ENCODE measurements at regions not wholly inside any gene's neighbourhood (a gene's known extent, or its start where the extent isn't known, plus 50 kb on each side); places are given as distances from the start of the nearest gene placed in this dataset.
"Not testable (repeated sequence)": the region's sequence is repeated elsewhere in the genome, so short reads cannot be mapped to it uniquely, and the experiment has no call there.

DNA sequence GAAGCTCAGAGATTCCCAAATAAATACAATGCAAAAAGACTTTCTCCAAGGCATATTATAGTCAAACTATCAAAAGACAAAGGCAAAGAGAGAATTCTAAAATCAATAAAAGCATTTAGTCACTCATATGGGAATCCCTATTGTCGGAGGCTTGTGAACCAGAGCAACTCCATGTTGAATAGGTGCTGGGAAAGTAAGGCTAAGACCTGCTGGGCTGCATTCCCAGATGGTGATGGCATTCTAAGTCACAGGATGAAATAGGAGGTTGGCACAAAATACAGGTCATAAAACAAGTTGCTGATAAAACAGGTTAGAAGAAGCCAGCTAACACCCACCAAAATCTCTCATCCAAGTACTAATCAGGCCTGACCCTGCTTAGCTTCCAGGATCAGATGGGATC is 84.5 kb downstream of the JRKL start:
- Histone ChIP-seq H3K27ac (ENCODE audit: low read length) (no peak overlapping the region), H3K4me3 (ENCODE audit: low read length) (no peak overlapping the region), H3K27me3 (ENCODE audit: control insufficient read depth, insufficient read depth, low read length) (no peaks in the 10 kb centered on the region), H3K4me1 (ENCODE audit: control insufficient read depth, insufficient read depth, low read length) (no peaks in the 10 kb centered on the region), H3K9me3 (ENCODE audit: control insufficient read depth, low read depth, low read length) (no peaks in the 10 kb centered on the region), H3K36me3 (ENCODE audit: control insufficient read depth, insufficient read depth, low read length) (no peaks in the 10 kb centered on the region)
- no CpG with 5 or more reads among the region's 1 CpG for WGBS (ENCODE audit: insufficient coverage, low lambda C conversion rate)
- no peak for DNase-seq

DNA sequence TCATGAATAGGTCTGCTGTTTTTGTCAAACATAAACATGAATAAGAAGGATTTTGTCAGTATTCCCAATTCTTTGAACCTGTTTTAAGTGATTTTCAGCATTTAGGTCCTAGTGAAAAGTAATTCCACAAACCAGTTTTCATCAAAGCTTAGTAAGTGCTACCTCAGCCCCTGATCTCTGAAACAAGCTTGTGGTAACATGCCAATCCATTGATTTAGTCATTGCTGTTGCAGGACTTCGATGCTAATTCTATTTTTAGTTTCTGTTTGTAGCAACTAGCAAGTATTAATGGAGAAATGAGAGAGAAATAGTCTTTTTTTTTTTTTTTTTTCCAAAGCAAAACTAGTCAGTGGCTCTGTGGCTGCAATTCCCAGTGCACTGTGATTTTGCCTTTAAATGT is 91.4 kb downstream of the JRKL start:
- Histone ChIP-seq H3K4me3 (ENCODE audit: low read length) (no peak overlapping the region), H3K36me3 (ENCODE audit: control insufficient read depth, insufficient read depth, low read length) (no peaks in the 10 kb centered on the region), H3K27ac (ENCODE audit: low read length) (no peak overlapping the region), H3K9me3 (ENCODE audit: control insufficient read depth, low read depth, low read length) (no peaks in the 10 kb centered on the region), H3K27me3 (ENCODE audit: control insufficient read depth, insufficient read depth, low read length) (no peaks in the 10 kb centered on the region), H3K4me1 (ENCODE audit: control insufficient read depth, insufficient read depth, low read length) (no peaks in the 10 kb centered on the region)
- no peak for DNase-seq
- WGBS (ENCODE audit: insufficient coverage, low lambda C conversion rate) = 40% methylated on average over 1 of the region's 1 CpG

GRCh38 chr11:96481771-96482170 is 92.0 kb downstream of the JRKL start:
- Histone ChIP-seq H3K27me3 (ENCODE audit: control insufficient read depth, insufficient read depth, low read length) (no peaks in the 10 kb centered on the region), H3K4me3 (ENCODE audit: low read length) (no peak overlapping the region), H3K36me3 (ENCODE audit: control insufficient read depth, insufficient read depth, low read length) (no peaks in the 10 kb centered on the region), H3K9me3 (ENCODE audit: control insufficient read depth, low read depth, low read length) (no peaks in the 10 kb centered on the region), H3K27ac (ENCODE audit: low read length) (no peak overlapping the region), H3K4me1 (ENCODE audit: control insufficient read depth, insufficient read depth, low read length) (no peaks in the 10 kb centered on the region)
- WGBS (ENCODE audit: insufficient coverage, low lambda C conversion rate) = no CpG with 5 or more reads among the region's 1 CpG
- peak in 1 of 2 donors; percentile 4 for DNase-seq

DNA sequence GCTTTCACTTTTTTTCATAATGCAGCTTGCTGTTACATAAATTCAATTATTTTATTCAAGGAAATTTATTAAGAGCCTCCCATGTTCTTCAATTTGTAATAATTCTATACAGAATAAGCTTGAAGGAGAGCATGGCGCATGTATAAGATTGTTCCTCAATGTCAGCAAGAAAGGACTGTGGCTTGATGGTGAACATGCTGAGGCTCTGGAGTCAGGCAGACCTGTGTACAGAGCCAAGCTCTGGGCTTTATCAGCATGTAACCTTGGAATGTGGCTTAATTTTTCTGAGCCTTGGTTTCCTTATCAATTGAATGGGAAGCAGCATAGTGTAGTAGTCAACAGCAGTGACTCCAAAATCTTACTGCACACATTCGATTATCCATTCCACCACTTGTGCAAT is 92.4 kb downstream of the JRKL start:
- H3K9me3 ChIP-seq (ENCODE audit: control insufficient read depth, low read depth, low read length) = no peaks in the 10 kb centered on the region
- no peak overlapping the region for H3K27ac ChIP-seq (ENCODE audit: low read length)
- H3K4me3 ChIP-seq (ENCODE audit: low read length) = no peak overlapping the region
- H3K36me3 ChIP-seq (ENCODE audit: control insufficient read depth, insufficient read depth, low read length) = no peaks in the 10 kb centered on the region
- no peaks in the 10 kb centered on the region for H3K27me3 ChIP-seq (ENCODE audit: control insufficient read depth, insufficient read depth, low read length)
- no peak for DNase-seq
- H3K4me1 ChIP-seq (ENCODE audit: control insufficient read depth, insufficient read depth, low read length) = no peaks in the 10 kb centered on the region
- WGBS (ENCODE audit: insufficient coverage, low lambda C conversion rate) = no CpG with 5 or more reads among the region's 2 CpGs

DNA sequence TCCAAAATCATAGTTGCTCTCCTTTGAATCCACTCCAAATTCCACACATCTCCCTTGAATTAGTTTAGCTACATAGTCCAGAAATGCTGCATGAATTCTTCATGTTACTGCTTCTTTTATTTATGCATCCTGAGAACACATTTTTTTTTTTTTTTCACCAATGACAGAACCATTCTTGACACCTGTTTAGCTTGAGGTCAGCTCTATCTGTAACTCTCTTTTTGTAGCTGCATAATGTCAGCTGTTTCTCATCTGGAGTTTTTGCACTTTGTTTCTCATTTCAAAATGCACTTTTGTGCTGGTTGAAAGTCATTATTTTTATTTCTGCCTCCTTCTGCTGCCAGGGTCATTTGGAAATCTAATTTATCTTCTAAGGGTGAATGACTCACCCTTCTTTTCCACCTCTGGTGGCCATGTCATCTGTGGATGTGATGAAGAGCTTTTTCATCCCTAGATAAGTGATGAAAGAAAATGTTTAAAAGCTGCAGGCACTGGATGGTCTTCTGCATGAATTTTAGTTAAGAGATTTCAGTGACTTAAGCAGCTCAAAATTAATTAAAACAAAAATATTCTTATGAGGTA is 93.7 kb downstream of the JRKL start:
- Histone ChIP-seq H3K4me1 (ENCODE audit: control insufficient read depth, insufficient read depth, low read length) (no peaks in the 10 kb centered on the region), H3K4me3 (ENCODE audit: low read length) (no peak overlapping the region), H3K36me3 (ENCODE audit: control insufficient read depth, insufficient read depth, low read length) (no peaks in the 10 kb centered on the region), H3K9me3 (ENCODE audit: control insufficient read depth, low read depth, low read length) (no peaks in the 10 kb centered on the region), H3K27ac (ENCODE audit: low read length) (no peak overlapping the region), H3K27me3 (ENCODE audit: control insufficient read depth, insufficient read depth, low read length) (no peaks in the 10 kb centered on the region)
- DNase-seq = no peak

- no peak overlapping the region for H3K27ac ChIP-seq (ENCODE audit: low read length)
- H3K9me3 ChIP-seq (ENCODE audit: control insufficient read depth, low read depth, low read length) = no peaks in the 10 kb centered on the region
- DNase-seq = no peak
- H3K36me3 ChIP-seq (ENCODE audit: control insufficient read depth, insufficient read depth, low read length) = no peaks in the 10 kb centered on the region
- H3K4me1 ChIP-seq (ENCODE audit: control insufficient read depth, insufficient read depth, low read length) = no peaks in the 10 kb centered on the region
- no peak overlapping the region for H3K4me3 ChIP-seq (ENCODE audit: low read length)
- no peaks in the 10 kb centered on the region for H3K27me3 ChIP-seq (ENCODE audit: control insufficient read depth, insufficient read depth, low read length)
These were observed 94.5 kb downstream of the JRKL start for GRCh38 chr11:96484361-96484760.

GRCh38 chr11:96486890-96487611 is 97.2 kb downstream of the JRKL start:
- WGBS (ENCODE audit: insufficient coverage, low lambda C conversion rate) = no CpG with 5 or more reads among the region's 13 CpGs
- Histone ChIP-seq H3K9me3 (ENCODE audit: control insufficient read depth, low read depth, low read length) (no peaks in the 10 kb centered on the region), H3K36me3 (ENCODE audit: control insufficient read depth, insufficient read depth, low read length) (no peaks in the 10 kb centered on the region), H3K27ac (ENCODE audit: low read length) (no peak overlapping the region), H3K27me3 (ENCODE audit: control insufficient read depth, insufficient read depth, low read length) (no peaks in the 10 kb centered on the region), H3K4me1 (ENCODE audit: control insufficient read depth, insufficient read depth, low read length) (no peaks in the 10 kb centered on the region), H3K4me3 (ENCODE audit: low read length) (peak overlapping the region; percentile 17)
- peak; percentile 47 to 64 for DNase-seq

- H3K36me3 ChIP-seq (ENCODE audit: control insufficient read depth, insufficient read depth, low read length); H3K9me3 ChIP-seq (ENCODE audit: control insufficient read depth, low read depth, low read length); DNase-seq; H3K27me3 ChIP-seq (ENCODE audit: control insufficient read depth, insufficient read depth, low read length); H3K4me3 ChIP-seq (ENCODE audit: low read length); H3K27ac ChIP-seq (ENCODE audit: low read length); H3K4me1 ChIP-seq (ENCODE audit: control insufficient read depth, insufficient read depth, low read length): not testable (repeated sequence)
- 100% methylated on average over 1 of the region's 3 CpGs for WGBS (ENCODE audit: insufficient coverage, low lambda C conversion rate)
These were observed 99.1 kb downstream of the JRKL start for GRCh38 chr11:96488911-96489310.

DNA sequence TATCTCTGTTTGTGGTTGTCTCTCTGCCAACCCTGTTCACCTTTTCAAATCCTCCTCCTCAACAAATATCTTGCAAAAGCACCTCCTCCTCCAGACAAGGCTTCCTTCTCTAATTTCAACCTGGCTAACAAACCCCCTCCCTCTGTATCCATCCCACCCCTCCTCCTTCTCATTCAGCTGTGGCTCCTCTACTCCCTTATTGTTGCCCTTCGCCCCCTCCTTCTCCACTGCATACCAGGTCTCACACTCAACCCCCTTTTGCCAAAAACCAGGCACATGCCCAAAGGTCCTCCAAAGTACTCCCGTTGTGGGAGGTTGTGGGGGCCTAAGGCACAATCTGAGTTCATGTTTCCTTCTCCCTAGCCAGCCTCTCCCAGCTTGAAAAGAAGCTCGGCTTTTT is 110.6 kb downstream of the JRKL start:
- Histone ChIP-seq H3K9me3 (ENCODE audit: control insufficient read depth, low read depth, low read length) (no peaks in the 10 kb centered on the region), H3K4me3 (ENCODE audit: low read length) (no peak overlapping the region), H3K27ac (ENCODE audit: low read length) (no peak overlapping the region), H3K4me1 (ENCODE audit: control insufficient read depth, insufficient read depth, low read length) (no peaks in the 10 kb centered on the region), H3K27me3 (ENCODE audit: control insufficient read depth, insufficient read depth, low read length) (no peaks in the 10 kb centered on the region), H3K36me3 (ENCODE audit: control insufficient read depth, insufficient read depth, low read length) (no peaks in the 10 kb centered on the region)
- WGBS (ENCODE audit: insufficient coverage, low lambda C conversion rate) = 100% methylated on average over 2 of the region's 3 CpGs
- no peak for DNase-seq

GRCh38 chr11:96506041-96506440 is 116.2 kb downstream of the JRKL start:
- WGBS (ENCODE audit: insufficient coverage, low lambda C conversion rate) = no CpG with 5 or more reads among the region's 1 CpG
- no peak overlapping the region for H3K4me3 ChIP-seq (ENCODE audit: low read length)
- H3K9me3 ChIP-seq (ENCODE audit: control insufficient read depth, low read depth, low read length) = no peaks in the 10 kb centered on the region
- no peak for DNase-seq
- H3K36me3 ChIP-seq (ENCODE audit: control insufficient read depth, insufficient read depth, low read length) = no peaks in the 10 kb centered on the region
- no peaks in the 10 kb centered on the region for H3K4me1 ChIP-seq (ENCODE audit: control insufficient read depth, insufficient read depth, low read length)
- no peak overlapping the region for H3K27ac ChIP-seq (ENCODE audit: low read length)
- H3K27me3 ChIP-seq (ENCODE audit: control insufficient read depth, insufficient read depth, low read length) = no peaks in the 10 kb centered on the region

DNA sequence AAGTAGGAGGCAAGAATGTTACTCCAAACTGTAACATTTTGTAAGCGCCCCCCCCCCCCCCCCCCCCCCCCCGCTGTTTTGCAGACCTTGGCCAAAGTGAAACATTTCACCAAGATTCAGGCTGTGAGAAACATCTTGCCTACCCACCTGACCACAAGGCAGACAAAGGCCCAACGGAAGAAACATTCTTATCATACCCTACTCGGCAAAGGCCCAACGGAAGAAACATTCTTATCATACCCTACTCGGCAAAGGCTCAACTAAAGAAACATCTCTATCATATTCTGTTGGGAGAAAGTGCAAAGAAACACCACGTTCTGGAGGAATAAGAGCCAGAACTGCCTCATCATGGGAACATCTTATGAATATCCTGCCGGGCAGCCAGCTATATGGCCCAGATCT is 117.1 kb downstream of the JRKL start:
- Histone ChIP-seq H3K36me3 (ENCODE audit: control insufficient read depth, insufficient read depth, low read length) (no peaks in the 10 kb centered on the region), H3K4me1 (ENCODE audit: control insufficient read depth, insufficient read depth, low read length) (no peaks in the 10 kb centered on the region), H3K4me3 (ENCODE audit: low read length) (no peak overlapping the region), H3K9me3 (ENCODE audit: control insufficient read depth, low read depth, low read length) (no peaks in the 10 kb centered on the region), H3K27ac (ENCODE audit: low read length) (no peak overlapping the region), H3K27me3 (ENCODE audit: control insufficient read depth, insufficient read depth, low read length) (no peaks in the 10 kb centered on the region)
- DNase-seq = no peak
- no CpG with 5 or more reads among the region's 8 CpGs for WGBS (ENCODE audit: insufficient coverage, low lambda C conversion rate)

Data from large intestine (tissue), 3 donors.